HepG2 (cell line): ENCODE measurements at regions not wholly inside any gene's neighbourhood (a gene's known extent, or its start where the extent isn't known, plus 50 kb on each side); places are given as distances from the start of the nearest gene placed in this dataset.
"Not testable (repeated sequence)": the region's sequence is repeated elsewhere in the genome, so short reads cannot be mapped to it uniquely, and the experiment has no call there.

ENCODE experiments used
- ATAC-seq: fragments of 200-7000 bp; cut with Tn5 transposase; 3 replicates; pipeline ENCODE4 v1.9.1; 2020; ENCODE audit warnings: mild to moderate bottlenecking, moderate library complexity
- BruUV-seq: library from RNA; stranded (reverse); fragments of 400-500 nt; replicated peaks from 2 replicates; lab custom pipeline; 2021; lab: Mats Ljungman, UMichigan
- CTCF ChIA-PET: fragments of 300-600 bp; formaldehyde crosslinking; extraction: SDS; loops from one replicate; lab custom pipeline; 2021; ENCODE audit warnings: low total read pairs, inconsistent platforms, low intra/inter-chr PET ratio; lab: Yijun Ruan, JAX
- POLR2A ChIA-PET: fragments of 350-600 bp; sonication (Branson Sonifier 250); formaldehyde crosslinking; loops from one replicate; lab custom pipeline; 2020; ENCODE audit warnings: antibody characterized with exemption, inconsistent platforms; lab: Yijun Ruan, JAX
- DNase-seq: peaks from one replicate; pipeline ENCODE4 v3.0.0-alpha.2; 2015; ENCODE audit warnings: low spot score
- FAIRE-seq: peaks from 3 replicates; lab custom pipeline; 2011; peaks lifted over from hg19 to GRCh38; lab: Jason Lieb, UNC
- H2AFZ ChIP-seq: one replicate; pipeline ENCODE4 v1.6.1; 2011; ENCODE audit warnings: low read length, inconsistent platforms
- H3K27ac ChIP-seq: fragments of 300-600 bp; 3 replicates; pipeline ENCODE4 v1.8.0; 2011; ENCODE audit warnings: mixed run types, mild to moderate bottlenecking, mixed read lengths, low read length, inconsistent platforms; ENCODE audit not compliant: insufficient read depth; ENCODE audit errors: extremely low read length
- H3K27me3 ChIP-seq, 2 experiments: fragments of 200-600 bp in 1 of 2; 2 replicates in 1 of 2; 3 replicates in 1 of 2; pipeline versions ENCODE4 v1.6.0 to v1.8.0; 2011; ENCODE audit warnings: low read length in 2 of 2, mild to moderate bottlenecking in 2 of 2, moderate library complexity in 2 of 2, inconsistent platforms in 1 of 2; ENCODE audit not compliant: insufficient read depth in 2 of 2, control insufficient read depth in 1 of 2
- H3K36me3 ChIP-seq, 2 experiments: fragments of 200-600 bp in 1 of 2; replicated peaks in 1 of 2; 2 replicates in 1 of 2; 3 replicates in 1 of 2; pipeline versions ENCODE4 v1.5.1 to v1.8.0; 2011; ENCODE audit warnings: low read length in 2 of 2, inconsistent platforms in 1 of 2; ENCODE audit not compliant: insufficient read depth in 2 of 2, control insufficient read depth in 1 of 2
- H3K4me1 ChIP-seq: 2 replicates; pipeline ENCODE4 v1.5.1; 2012; ENCODE audit warnings: low read length, inconsistent platforms; ENCODE audit not compliant: insufficient read depth
- H3K4me2 ChIP-seq: 2 replicates; pipeline ENCODE4 v1.6.0; 2011; ENCODE audit warnings: low read depth, low read length, inconsistent platforms
- H3K4me3 ChIP-seq, 3 experiments: fragments of 200-600 bp in 1 of 3; sonication (generic), shearing (Covaris generic) in 1 of 3; replicated peaks in 1 of 3; 2 replicates each; pipeline ENCODE4 v1.5.1; 2011 to 2016; ENCODE audit warnings: low read length in 3 of 3, inconsistent platforms in 2 of 3, low read depth in 2 of 3, mild to moderate bottlenecking in 2 of 3, control low read depth in 1 of 3, mixed read lengths in 1 of 3; ENCODE audit not compliant: insufficient read depth in 1 of 3
- H3K79me2 ChIP-seq: one replicate; pipeline ENCODE4 v1.6.1; 2011; ENCODE audit warnings: low read length, inconsistent platforms; ENCODE audit not compliant: insufficient read depth
- H3K9ac ChIP-seq: 2 replicates; pipeline ENCODE4 v1.6.0; 2011; ENCODE audit warnings: mild to moderate bottlenecking, low read depth, low read length, inconsistent platforms; ENCODE audit not compliant: insufficient read depth
- H3K9me3 ChIP-seq: 2 replicates; pipeline ENCODE4 v1.5.1; 2012; ENCODE audit warnings: mild to moderate bottlenecking, low read length
- H4K20me1 ChIP-seq: 2 replicates; pipeline ENCODE4 v1.6.0; 2011; ENCODE audit warnings: inconsistent platforms, mild to moderate bottlenecking, low read length, moderate library complexity; ENCODE audit not compliant: insufficient read depth
- ISX ChIP-seq: sonication (generic); formaldehyde crosslinking; conservative IDR thresholded peaks from 2 replicates; pipeline ENCODE4 v1.5.0; 2020; ENCODE audit warnings: missing genetic modification reagents
- POLR2AphosphoS5 ChIP-seq: IDR thresholded peaks from 2 replicates; pipeline ENCODE4 v1.6.1; 2012; ENCODE audit warnings: low read depth, low read length
- ZBTB1 ChIP-seq: sonication (generic); formaldehyde crosslinking; IDR thresholded peaks from 2 replicates; pipeline ENCODE4 v1.4.0; 2020; ENCODE audit warnings: missing genetic modification reagents, borderline replicate concordance
- WGBS: methylation state at CpG from one replicate; pipeline ENCODE4 v1.1.6; 2017; ENCODE audit warnings: low lambda C conversion rate; 5-methylcytosine and 5-hydroxymethylcytosine counted together
- in situ Hi-C: cut with HindIII; loops from 2 replicates; pipeline ENCODE4 v1.10.0; 2017; ENCODE audit warnings: low pct_unique_long_range_greater_than_20kb; ENCODE audit not compliant: extremely low pct_ligation_motif_present
- intact Hi-C: fragments of 100-400 bp; cut with micrococcal nuclease; formaldehyde crosslinking; loops from one replicate; pipeline ENCODE4 v1.10.0; 2022; ENCODE audit not compliant: unreplicated experiment

DNA sequence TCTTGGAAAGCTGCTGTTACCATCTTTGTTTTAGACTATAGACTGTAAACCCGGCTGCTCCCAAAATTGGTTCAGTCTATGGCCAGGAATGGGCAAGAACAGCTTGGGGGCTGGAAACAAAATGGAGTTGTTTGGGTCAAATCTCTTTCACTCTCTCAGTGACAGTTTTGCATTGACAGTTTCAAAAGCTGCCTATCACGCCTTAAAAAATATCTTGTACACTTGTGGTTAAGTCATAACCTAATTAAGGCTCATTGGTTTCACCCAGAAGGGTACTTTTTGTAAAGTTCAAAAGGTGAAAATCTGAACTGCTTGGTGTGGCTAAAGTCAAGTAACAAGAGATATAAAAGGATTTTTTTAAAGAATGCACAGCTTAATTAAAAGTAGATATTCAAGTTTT lies 76.1 kb upstream of the PRL start:
- ChIA-PET CTCF (no interaction called here), POLR2A (no interaction called here)
- no peaks in the 10 kb centered on the region for H4K20me1 ChIP-seq
- no peak overlapping the region for H3K4me3 ChIP-seq
- no peaks in the 10 kb centered on the region for H3K4me1 ChIP-seq
- no peak overlapping the region for H3K27ac ChIP-seq
- no peak overlapping the region for H2AFZ ChIP-seq
- no peaks in the 10 kb centered on the region for H3K27me3 ChIP-seq
- TF ChIP-seq POLR2AphosphoS5 (no peak), ZBTB1 (CRISPR knock-in tag) (no peak), ISX (CRISPR knock-in tag) (no peak)
- in situ Hi-C loops, result no loop called here
- H3K9ac ChIP-seq, result no peak overlapping the region
- no TSS peak for BruUV-seq
- H3K9me3 ChIP-seq, result peaks cover 79% of the 10 kb centered on the region
- H3K36me3 ChIP-seq, result no peaks in the 10 kb centered on the region
- H3K4me2 ChIP-seq, result no peak overlapping the region
- DNase-seq, result no peak
- intact Hi-C loops, result no loop called here
- ATAC-seq, result no peak
- H3K79me2 ChIP-seq, result no peaks in the 10 kb centered on the region
- no peak for FAIRE-seq
- WGBS, result 0% methylated on average over 2 of the region's 2 CpGs

DNA sequence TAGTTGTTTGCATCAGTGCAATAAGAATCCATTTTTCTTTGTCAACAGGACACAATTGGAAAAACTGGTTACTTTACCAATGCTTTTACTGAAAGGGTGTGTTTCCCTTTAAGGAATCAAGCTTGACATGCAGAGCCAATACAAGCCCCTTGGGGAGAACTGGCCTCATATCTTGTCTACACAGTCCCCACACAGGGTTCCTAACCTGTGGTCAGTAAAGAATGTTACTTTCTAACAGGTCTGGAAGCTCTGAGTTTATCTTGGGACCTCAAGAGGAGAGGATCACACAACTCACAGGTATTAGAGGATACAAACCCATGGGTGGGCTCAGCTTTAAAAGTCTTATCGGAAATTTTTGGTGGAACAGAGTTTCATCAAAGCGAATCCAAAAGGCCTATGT lies 78.1 kb upstream of the PRL start:
- not testable (repeated sequence) for FAIRE-seq
- 7% methylated on average over 2 of the region's 2 CpGs for WGBS

DNA sequence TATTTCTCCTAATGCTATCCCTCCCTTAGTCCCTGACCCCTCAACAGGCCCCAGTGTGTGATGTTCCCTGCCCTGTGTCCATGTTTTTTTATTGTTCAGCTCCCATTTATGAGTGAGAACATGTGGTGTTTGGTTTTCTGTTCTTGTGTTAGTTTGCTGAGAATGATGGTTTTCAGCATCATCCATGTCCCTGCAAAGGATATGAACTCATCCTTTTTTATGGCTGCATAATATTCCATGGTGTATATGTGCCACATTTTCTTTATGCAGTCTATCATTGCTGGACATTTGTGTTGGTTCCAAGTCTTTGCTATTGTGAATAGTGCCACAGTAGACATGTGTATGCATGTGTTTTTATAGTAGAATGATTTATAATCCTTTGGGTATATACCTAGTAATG lies 79.5 kb upstream of the PRL start:
- H3K4me3 ChIP-seq, H3K9ac ChIP-seq, H3K27ac ChIP-seq, H3K36me3 ChIP-seq, ATAC-seq, DNase-seq, BruUV-seq, H3K4me2 ChIP-seq, H3K4me1 ChIP-seq, intact Hi-C loops, CTCF ChIA-PET, H4K20me1 ChIP-seq, FAIRE-seq, H2AFZ ChIP-seq, in situ Hi-C loops, POLR2A ChIA-PET, H3K79me2 ChIP-seq, H3K27me3 ChIP-seq: not testable (repeated sequence)
- peaks cover 69% of the 10 kb centered on the region for H3K9me3 ChIP-seq

More for the DNA sequence above, 78.1 kb upstream of the PRL start:
- H3K27ac ChIP-seq, ATAC-seq, POLR2A ChIA-PET, DNase-seq, BruUV-seq, intact Hi-C loops, in situ Hi-C loops, H3K4me3 ChIP-seq, H3K4me2 ChIP-seq, H3K9ac ChIP-seq, H3K36me3 ChIP-seq, H4K20me1 ChIP-seq, H2AFZ ChIP-seq, CTCF ChIA-PET, H3K79me2 ChIP-seq, H3K27me3 ChIP-seq, H3K4me1 ChIP-seq: not testable (repeated sequence)
- H3K9me3 ChIP-seq, result peaks cover 77% of the 10 kb centered on the region

GRCh38 chr6:22378536-22378935 lies 81.7 kb upstream of the PRL start:
- BruUV-seq, intact Hi-C loops, H3K27me3 ChIP-seq, H3K27ac ChIP-seq, DNase-seq, CTCF ChIA-PET, H3K4me2 ChIP-seq, H3K4me1 ChIP-seq, POLR2A ChIA-PET, ATAC-seq, H3K4me3 ChIP-seq, H3K9ac ChIP-seq, H4K20me1 ChIP-seq, H2AFZ ChIP-seq, H3K79me2 ChIP-seq, FAIRE-seq, in situ Hi-C loops, H3K36me3 ChIP-seq: not testable (repeated sequence)
- peaks cover 69% of the 10 kb centered on the region for H3K9me3 ChIP-seq
- WGBS, result 6% methylated on average over 1 of the region's 1 CpG
